Adipose tissue (tissue), 3 donors: ENCODE measurements at regions not wholly inside any gene's neighbourhood (a gene's known extent, or its start where the extent isn't known, plus 50 kb on each side); places are given as distances from the start of the nearest gene placed in this dataset.

ENCODE experiments used
- H3K27ac ChIP-seq: one replicate; pipeline ENCODE4 v1.5.1; 2013; ENCODE audit warnings: low read depth, low read length
- WGBS, 3 donors: extraction: QIAGEN DNeasy Blood & Tissue Kit; methylation state at CpG; one replicate each; pipeline ENCODE4 v1.1.7; 2013; 5-methylcytosine and 5-hydroxymethylcytosine counted together
- donor health status: healthy with polysubstance abuse.
- donor health status: Bipolar disorder and iron deficiency.
- donor health status: healthy.

DNA sequence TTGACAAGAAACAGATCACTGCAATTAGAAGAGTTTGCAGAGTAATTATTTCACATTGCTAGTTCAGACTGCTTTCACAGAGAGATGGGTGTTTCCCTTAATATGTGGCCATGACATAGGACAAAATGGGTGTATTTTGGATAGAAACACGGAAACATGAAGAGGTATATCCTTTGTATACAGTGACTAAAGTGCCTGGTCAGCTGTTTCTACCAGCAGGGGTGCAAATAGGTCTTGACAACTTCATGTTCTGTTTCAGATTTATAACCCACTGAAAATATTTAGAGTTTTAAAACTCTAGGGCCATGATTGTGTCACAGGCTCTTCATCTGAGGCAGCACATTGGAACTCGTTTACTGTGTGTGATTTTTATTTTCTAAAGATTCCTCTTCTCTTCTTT is 357.1 kb upstream of the TNP1 start:
- H3K27ac ChIP-seq, result no peak overlapping the region
- WGBS, 3 donors, result 83 to 86% (median 85%) methylated on average over 2 of the region's 2 CpGs

DNA sequence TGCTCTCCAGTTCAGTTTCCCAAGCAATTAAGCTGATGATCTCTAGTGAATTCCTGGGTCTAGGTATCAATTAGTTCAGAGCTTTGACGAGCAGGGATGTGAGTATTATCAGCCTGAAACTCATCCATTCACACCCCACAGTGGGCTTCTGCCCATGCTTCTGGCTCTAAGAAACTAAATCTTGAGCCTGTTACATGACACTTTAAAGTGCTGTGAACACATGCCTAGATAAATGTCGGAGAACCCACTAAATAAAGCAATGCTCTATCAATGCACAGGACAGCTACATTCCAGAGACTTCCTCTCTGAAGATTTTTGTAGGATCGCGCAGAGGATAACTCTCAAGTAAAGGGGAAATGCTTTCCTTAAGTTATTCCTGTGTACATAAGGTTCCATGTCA is 356.5 kb upstream of the TNP1 start:
- WGBS, 3 donors, result 84 to 87% (median 87%) methylated on average over 4 of the region's 4 CpGs
- H3K27ac ChIP-seq, result no peak overlapping the region

DNA sequence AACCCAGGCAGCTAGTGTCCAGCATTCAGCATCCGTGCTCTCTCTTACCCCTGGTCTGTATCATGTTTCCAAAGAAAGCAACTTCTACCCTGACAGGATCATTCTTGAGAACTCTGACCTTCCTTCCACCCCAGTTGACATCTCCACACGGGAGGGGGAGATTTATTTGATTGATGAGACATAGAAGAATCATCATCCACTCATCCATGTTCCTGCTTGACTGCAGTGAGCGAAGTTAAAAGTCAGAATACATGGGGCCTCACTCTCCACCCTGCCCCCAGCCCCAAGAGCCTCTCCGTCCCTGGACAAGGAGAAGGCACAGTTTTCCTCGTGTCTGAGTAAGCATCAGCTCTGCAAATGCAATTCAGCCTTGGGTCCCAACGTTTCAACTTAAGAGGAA is 356.0 kb upstream of the TNP1 start:
- WGBS, 3 donors, result 61 to 76% (median 71%) methylated on average over 6 of the region's 6 CpGs
- no peak overlapping the region for H3K27ac ChIP-seq

DNA sequence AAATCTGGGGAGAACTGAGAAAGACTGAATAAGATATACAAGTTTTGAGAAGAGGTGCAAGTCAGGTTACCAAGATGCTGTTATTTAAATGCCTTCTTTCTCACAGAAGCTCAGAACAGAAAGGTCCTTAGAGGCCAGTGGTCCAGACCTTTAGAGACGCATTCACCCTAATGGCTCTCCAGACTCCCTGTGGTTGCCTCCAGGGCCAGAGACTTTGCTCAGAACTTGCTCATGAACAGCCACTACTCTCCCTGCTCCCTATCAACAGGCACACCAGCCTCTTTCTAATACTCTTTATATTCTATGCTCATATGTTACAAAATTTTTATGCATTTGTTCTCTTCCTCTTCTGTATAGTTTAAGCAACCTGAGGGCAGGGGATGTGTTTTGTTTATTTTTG is 349.0 kb upstream of the TNP1 start:
- H3K27ac ChIP-seq, result no peak overlapping the region
- WGBS, 3 donors, result 89 to 100% (median 97%) methylated on average over 1 of the region's 1 CpG

DNA sequence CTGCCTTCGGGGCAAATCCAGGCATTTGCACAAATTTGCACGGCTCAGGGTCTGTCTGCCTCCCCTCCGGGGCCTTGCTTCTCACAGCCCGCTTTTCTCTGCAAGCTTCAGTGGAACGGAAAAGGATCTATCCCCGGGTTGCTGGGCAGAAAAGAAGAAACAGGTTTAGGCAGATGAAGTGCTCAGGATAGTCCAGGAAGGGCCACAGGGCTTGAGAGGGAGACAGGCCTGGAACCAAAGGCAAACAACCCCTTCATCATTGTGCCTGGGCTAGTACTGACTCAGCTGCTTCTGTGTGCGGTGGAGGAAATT is 347.8 kb upstream of the TNP1 start:
- 91% methylated on average over 7 of the region's 7 CpGs for WGBS, 3 donors

DNA sequence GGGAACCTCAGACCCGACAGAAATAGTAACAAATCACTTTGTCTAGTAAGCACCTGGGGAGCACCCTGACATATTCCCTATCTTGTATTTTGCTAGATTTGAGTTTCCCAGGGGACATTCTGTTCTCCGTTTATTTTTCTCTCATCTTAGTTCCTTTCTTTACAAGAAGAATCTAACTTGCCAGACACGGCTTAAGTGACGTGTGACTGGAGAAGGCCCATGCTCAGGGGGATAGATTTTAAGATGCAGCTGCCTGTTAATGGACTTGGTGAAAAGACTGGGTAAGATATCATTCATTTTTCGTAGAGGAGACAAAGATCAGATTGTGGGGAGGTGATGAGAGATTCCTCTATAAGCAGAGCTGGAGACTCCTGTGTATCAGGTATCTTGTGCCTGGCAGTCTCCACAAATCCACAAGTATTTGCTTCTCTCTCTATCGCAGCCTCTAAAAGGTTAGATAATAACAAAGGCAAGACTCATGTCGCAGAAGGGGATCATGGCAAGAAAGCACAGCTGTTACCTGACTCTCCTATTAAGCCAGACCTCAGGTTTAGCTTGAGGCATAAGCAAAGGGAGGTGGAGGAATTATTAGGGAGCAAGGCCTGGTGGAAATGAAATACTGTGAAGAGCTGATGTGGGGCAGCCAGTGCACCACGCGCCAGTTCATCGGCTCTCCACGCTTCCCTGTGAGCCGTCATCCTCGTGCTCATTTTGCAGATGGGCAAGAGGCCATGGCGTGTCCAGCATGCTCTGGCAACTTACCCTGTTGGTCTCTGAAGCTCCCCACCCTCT is 347.2 kb upstream of the TNP1 start:
- 84 to 93% (median 88%) methylated on average over 14 of the region's 14 CpGs for WGBS, 3 donors
- no peak overlapping the region for H3K27ac ChIP-seq

More for the DNA sequence above, 347.8 kb upstream of the TNP1 start:
- no peak overlapping the region for H3K27ac ChIP-seq

DNA sequence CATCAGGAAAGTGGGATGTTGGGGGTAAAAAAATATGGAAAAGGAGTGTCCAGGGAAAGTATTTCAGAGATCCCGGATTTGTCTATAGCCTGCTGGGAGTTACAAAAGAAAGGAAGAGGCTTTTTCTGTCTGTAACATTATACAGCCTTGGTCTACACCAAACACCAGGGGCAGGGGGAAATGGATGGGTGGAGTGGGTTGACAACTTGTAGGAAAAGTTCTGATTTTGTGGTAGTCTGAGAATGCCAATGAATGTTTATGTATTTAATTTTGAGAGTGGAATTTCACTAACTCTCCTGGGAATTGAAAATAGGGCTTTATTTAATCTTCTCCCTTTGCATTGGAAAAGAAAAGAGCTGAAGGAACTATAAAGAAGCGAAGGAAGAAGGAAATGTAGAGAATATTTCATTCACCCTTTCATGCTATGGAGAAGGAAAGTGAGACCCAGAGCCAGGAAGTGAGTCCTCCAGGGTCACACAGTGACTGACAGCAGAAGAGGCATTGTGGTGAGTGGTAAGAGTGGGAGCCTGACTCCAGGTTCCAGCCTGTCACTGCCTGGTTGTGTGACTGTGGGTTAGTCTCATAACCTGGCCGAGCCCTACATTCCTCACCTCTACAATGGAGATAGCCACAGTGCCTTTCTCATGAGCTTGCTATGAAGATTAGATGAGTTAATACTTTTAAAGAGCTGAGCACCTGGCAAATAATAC is 346.3 kb upstream of the TNP1 start:
- WGBS, 3 donors, result 79 to 87% (median 86%) methylated on average over 3 of the region's 3 CpGs
- no peak overlapping the region for H3K27ac ChIP-seq

DNA sequence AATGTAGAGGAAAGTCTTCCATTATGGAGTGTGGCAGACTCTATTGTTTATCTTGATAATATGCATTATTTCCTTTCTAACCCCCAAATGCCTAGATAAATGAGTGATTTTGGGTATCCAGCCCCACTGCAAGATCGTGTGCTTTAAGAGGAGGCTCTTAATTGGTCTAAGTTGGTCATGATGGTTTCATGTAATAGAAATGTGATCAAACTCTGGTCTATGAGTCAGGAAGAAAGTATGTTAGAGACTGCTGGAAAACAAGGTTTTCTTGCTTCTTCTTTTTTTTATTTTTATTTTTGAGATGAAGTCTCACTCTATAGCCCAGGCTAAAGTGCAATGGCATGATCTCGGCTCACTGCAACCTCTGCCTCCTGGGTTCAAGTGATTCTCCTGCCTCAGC is 344.5 kb upstream of the TNP1 start:
- 74 to 91% (median 85%) methylated on average over 2 of the region's 2 CpGs for WGBS, 3 donors

DNA sequence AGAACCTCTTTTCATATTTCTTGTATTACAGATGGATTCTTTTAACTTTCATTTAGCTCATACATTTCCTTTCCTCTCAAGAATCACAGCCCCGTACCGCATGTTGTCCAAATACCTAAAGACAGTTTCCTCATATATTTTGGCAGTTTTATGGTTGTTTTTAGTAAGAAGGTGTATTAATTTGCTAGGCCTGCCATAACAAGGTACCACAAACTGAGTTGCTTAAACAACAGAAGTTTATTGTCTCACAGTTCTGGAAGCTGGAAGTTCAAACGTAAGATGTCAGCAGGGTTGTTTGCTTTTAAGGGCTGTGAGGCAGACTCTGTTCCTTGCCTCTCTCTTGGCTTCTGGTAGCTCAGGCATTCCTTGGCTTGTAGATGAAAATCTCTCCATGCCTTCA is 343.2 kb upstream of the TNP1 start:
- no peak overlapping the region for H3K27ac ChIP-seq
- 81 to 95% (median 90%) methylated on average over 3 of the region's 3 CpGs for WGBS, 3 donors

More for the DNA sequence above, 344.5 kb upstream of the TNP1 start:
- no peak overlapping the region for H3K27ac ChIP-seq

DNA sequence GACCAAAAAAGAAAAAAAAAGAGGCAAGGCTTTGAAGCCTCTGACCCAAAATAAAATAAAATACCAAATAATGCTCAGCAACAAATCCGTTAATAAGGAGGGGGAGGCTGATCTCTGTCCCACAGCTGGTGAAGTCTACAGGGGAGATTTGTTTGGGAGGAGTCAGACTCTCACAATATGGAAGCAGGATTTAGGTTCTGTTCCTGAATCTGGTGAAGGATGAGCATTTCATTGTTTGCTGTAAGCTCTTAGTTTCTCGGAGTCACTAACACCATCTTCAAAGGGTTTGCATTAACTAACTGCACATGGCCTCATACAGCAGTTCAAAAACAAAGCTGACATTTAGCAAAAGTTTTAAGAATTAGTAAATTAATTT is 339.4 kb upstream of the TNP1 start:
- no peak overlapping the region for H3K27ac ChIP-seq
- WGBS, 3 donors, result 70 to 89% (median 88%) methylated on average over 2 of the region's 2 CpGs

DNA sequence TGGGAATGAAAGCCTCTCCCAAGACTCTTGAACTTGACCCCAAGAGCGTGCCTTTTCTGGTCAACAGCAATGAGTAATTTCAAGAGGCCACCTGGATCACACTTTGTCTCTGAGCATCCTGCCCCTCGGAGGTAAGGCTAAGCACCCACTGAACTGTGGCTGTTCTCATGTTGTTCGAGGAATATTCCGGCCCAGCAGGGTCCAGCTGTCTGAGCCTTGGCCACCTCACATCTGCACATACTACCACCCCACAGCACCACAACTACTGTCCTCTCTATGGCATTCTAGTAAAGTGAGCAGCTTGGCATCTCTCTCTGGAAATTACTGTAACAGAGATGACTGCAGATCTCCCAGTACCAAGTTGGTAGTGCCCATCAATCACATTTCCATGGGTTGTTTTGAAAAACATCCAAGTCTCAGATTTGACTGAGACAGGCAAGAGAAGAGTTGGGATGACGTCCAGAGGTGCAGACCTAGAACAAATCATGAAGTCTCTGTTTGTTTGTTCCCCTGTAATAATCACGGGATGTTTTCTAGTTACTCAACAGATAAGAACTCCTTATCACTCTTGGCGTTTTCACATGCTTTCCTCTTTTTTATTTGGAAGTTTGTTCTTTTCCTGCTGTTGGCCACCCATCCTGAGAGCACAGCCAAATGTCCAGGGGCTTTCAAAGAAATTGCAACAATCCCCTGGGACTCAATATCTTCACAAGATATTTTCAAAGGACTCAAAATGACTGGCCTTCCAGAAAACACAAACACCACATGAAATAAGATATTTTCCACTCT is 336.0 kb upstream of the TNP1 start:
- WGBS, 3 donors, result 65 to 77% (median 70%) methylated on average over 7 of the region's 7 CpGs
- no peak overlapping the region for H3K27ac ChIP-seq

DNA sequence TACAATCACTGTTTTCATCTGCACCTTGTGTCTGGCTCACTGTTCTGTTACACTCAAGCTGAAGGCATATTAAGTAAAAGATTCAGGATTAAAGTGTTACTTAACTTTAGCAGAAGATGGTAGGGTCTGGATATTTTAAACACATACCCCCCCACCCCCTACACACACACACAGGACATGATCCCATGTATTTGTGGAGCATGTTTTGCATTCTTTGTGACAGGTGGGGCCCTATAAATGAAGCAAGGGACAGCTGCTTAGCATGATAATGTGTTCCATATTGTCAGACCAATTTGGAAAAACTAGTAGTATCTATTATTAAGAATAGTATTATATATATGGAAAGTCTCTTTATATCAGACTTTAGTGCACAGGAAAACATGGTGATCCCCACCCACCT is 335.2 kb upstream of the TNP1 start:
- no peak overlapping the region for H3K27ac ChIP-seq

DNA sequence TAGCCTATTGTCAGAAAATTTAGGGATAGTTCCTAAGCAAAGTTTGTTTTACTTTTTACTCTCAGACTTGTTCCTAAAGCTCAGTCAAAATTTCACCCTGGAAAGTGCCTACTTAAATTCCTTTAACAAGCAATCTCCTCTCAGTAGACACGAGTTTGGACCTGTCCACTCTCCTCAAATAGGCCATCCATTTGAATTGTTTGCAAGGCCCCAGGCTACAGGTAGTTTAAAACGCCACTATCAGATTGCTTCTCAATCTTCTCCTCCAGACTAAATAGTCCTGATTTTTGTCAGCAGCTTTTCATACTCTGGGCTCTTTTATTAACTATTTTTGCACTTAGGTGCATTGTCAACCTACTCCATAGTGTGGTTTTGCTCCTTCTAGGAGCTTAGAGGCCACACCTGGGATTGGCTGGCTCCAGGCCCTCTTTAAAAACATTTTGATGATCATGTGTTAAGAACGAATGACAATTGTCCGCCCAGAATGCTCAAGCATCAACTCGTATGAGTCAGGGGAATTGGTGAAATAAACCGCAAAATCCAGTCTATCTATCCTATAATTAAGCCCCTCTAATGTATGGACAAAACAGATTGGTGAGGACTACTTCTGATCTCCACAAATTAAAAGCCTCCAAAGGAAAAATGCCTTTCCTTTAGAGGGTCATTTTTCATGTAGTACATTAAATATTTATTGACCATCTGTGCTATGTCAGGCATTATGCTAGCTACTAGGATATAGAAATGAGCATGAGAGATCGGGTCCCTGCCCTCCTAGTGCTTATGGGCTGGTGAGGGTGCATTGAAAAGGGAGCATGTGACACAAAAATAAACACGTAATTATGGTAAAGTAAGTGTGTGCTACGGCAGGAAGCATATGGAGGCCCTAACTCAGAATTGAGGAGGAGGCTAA is 333.8 kb upstream of the TNP1 start:
- no peak overlapping the region for H3K27ac ChIP-seq
- 72 to 91% (median 89%) methylated on average over 9 of the region's 9 CpGs for WGBS, 3 donors

DNA sequence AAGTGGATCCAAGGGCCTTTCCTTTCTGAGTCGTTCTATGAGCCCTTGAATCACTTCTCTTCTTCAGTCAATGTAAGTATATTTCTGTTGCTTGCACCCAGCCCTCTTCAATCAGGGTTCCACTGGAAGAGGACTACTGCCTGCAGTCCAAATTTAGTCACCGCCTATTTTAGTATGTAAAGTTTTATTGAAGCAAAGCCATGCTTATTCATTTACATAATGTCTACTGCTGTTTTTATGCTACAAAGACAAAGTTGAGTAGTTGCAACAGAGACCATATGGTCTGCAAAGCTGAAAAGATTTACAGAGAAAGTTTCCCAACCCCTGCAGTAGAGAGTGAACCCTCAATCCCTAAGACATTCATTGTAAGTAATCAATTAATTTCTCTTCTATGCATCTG is 332.5 kb upstream of the TNP1 start:
- H3K27ac ChIP-seq, result no peak overlapping the region
- 90 to 93% (median 93%) methylated on average over 2 of the region's 2 CpGs for WGBS, 3 donors

DNA sequence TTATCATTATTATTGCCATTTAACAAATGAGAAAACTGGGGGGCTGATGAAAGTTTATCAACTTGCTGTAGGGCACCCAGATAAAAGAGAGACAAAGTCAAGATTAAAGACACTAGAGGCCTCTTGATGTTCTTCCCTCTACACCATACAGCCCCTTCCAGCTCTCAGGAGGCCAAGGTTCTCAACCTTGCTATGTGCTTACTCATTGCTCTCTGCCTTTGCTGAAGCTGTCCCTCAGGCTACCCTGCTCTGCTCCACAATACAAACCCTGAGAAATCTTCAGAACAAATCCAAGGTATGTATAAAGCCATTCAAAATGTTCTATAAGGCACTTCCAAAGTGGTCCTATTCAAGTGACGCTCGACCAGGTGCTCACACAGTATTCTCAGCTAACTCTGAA is 329.9 kb upstream of the TNP1 start:
- 95 to 98% (median 97%) methylated on average over 2 of the region's 2 CpGs for WGBS, 3 donors
- no peak overlapping the region for H3K27ac ChIP-seq

DNA sequence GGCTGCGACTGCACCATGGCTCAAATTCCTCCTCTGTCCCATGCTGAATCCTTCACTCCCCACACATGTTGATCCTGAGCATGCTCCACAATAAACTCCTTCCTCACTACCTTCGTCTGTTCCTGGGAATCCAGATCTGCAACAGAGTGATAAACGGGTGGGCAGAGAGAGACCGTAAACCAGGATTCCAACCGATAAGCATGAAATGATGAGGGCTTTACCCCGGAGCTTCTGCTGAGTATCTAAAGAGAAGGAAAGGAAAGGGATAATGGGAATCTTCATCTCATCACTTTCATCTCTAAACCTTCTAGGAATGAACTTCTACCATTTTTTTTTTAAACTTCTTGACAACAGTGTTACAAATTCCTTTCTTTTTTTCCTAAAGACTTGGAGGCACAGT is 329.3 kb upstream of the TNP1 start:
- no peak overlapping the region for H3K27ac ChIP-seq
- 80 to 97% (median 91%) methylated on average over 6 of the region's 6 CpGs for WGBS, 3 donors

DNA sequence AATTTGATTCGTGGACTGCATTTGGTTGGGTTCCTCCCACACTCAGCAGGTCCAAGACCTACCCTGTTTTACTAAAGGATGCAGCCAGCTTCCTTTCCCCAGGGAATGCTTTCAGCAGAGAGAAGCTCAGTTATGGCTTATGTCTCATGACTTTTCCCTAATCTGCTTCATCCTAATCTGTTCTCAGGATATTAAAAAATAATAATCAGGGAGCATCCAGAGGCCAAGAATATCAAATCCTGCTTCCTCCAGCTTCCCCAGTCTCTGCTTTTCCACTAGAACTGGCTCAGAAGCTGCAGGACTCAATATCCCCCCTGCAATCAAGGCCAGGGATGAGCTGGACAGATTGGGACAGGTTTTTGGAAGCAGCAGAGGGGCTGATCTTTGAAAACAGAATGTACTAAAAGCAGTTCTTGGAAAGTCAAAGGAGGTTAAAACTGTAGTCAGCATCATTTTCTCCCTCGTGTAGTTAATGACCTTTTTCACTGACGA is 326.9 kb upstream of the TNP1 start:
- 55 to 65% (median 58%) methylated on average over 3 of the region's 3 CpGs for WGBS, 3 donors
- peak overlapping the region; percentile 28 for H3K27ac ChIP-seq

DNA sequence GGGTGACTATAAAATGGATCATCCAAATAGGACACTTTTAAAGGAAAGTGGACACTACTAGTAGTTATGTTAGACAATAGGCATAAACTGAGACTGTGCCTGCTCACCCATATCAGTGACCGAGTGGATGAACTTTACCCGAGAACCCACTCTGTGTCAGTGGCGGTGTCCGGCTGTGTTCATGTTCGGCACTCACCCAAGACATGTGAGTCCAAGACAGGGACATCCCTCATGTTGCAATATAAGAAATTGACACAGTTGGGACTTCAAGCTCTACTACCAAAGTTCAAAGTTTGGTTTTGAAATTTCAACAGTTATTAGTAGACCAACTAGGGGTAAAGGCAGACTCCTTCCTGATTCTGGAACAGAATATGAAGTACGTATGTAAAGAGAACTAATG is 326.3 kb upstream of the TNP1 start:
- H3K27ac ChIP-seq, result peak overlapping the region; percentile 28
- 72 to 83% (median 73%) methylated on average over 6 of the region's 6 CpGs for WGBS, 3 donors
